ENCODE measurements at regions not wholly inside any gene's neighbourhood (a gene's known extent, or its start where the extent isn't known, plus 50 kb on each side); places are given as distances from the start of the nearest gene placed in this dataset.

DNA sequence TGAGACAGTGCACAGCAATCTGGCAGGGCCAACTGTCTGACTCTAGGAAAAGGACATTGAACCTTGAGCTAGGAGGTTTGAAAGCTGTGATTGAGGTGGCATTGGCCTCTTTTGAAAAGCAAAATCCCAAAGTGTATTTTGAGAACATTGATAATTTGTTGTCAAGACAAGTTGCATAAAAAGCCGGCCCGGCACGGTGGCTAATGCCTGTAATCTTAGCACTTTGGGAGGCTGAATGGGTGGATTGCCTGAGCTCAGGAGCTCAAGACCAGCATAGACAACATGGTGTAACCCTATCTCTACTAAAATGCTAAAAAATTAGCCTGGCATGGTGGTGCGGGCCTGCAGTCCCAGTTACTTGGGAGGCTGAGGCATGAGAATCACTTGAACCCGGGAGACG is 331.6 kb downstream of the DUSP6 start:
- H3K27me3 Mint-ChIP-seq (ENCODE audit: unreplicated experiment) = peaks cover 10% of the 10 kb centered on the region

GRCh38 chr12:89020121-89020480 is 332.2 kb downstream of the DUSP6 start:
- TF ChIP-seq, protein P1, sequence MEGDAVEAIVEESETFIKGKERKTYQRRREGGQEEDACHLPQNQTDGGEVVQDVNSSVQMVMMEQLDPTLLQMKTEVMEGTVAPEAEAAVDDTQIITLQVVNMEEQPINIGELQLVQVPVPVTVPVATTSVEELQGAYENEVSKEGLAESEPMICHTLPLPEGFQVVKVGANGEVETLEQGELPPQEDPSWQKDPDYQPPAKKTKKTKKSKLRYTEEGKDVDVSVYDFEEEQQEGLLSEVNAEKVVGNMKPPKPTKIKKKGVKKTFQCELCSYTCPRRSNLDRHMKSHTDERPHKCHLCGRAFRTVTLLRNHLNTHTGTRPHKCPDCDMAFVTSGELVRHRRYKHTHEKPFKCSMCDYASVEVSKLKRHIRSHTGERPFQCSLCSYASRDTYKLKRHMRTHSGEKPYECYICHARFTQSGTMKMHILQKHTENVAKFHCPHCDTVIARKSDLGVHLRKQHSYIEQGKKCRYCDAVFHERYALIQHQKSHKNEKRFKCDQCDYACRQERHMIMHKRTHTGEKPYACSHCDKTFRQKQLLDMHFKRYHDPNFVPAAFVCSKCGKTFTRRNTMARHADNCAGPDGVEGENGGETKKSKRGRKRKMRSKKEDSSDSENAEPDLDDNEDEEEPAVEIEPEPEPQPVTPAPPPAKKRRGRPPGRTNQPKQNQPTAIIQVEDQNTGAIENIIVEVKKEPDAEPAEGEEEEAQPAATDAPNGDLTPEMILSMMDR (IDR thresholded peaks at IDR 0.05) = no peak
- Mint-ChIP-seq H3K4me1 (ENCODE audit: unreplicated experiment) (peaks cover 9% of the 10 kb centered on the region), H3K4me3 (ENCODE audit: unreplicated experiment) (no peak overlapping the region), H3K27ac (ENCODE audit: unreplicated experiment) (no peak overlapping the region), H3K27me3 (ENCODE audit: unreplicated experiment) (peaks cover 13% of the 10 kb centered on the region), H3K9me3 (ENCODE audit: unreplicated experiment) (no peaks in the 10 kb centered on the region), H3K36me3 (ENCODE audit: unreplicated experiment) (no peaks in the 10 kb centered on the region)
- no peak for DNase-seq (ENCODE audit: extremely low spot score, unreplicated experiment)

More for the DNA sequence above, 331.6 kb downstream of the DUSP6 start:
- no peaks in the 10 kb centered on the region for H3K9me3 Mint-ChIP-seq (ENCODE audit: unreplicated experiment)
- H3K4me1 Mint-ChIP-seq (ENCODE audit: unreplicated experiment) = peaks cover 9% of the 10 kb centered on the region
- H3K4me3 Mint-ChIP-seq (ENCODE audit: unreplicated experiment) = no peak overlapping the region
- no peak overlapping the region for H3K27ac Mint-ChIP-seq (ENCODE audit: unreplicated experiment)
- TF ChIP-seq, protein P1 (IDR thresholded peaks at IDR 0.05) = no peak
- H3K36me3 Mint-ChIP-seq (ENCODE audit: unreplicated experiment) = no peaks in the 10 kb centered on the region
- no peak for DNase-seq (ENCODE audit: extremely low spot score, unreplicated experiment)

GRCh38 chr12:89019439-89020120 is 332.7 kb downstream of the DUSP6 start:
- Mint-ChIP-seq H3K9me3 (ENCODE audit: unreplicated experiment) (no peaks in the 10 kb centered on the region), H3K27ac (ENCODE audit: unreplicated experiment) (no peak overlapping the region), H3K27me3 (ENCODE audit: unreplicated experiment) (peaks cover 15% of the 10 kb centered on the region), H3K36me3 (ENCODE audit: unreplicated experiment) (no peaks in the 10 kb centered on the region), H3K4me3 (ENCODE audit: unreplicated experiment) (no peak overlapping the region), H3K4me1 (ENCODE audit: unreplicated experiment) (peaks cover 9% of the 10 kb centered on the region)
- TF ChIP-seq, protein P1 (IDR thresholded peaks at IDR 0.05) = peak; percentile 90
- DNase-seq (ENCODE audit: extremely low spot score, unreplicated experiment) = peak; percentile 89

GRCh38 chr12:89016970-89017778 is 335.1 kb downstream of the DUSP6 start:
- Mint-ChIP-seq H3K4me1 (ENCODE audit: unreplicated experiment) (peaks cover 9% of the 10 kb centered on the region), H3K4me3 (ENCODE audit: unreplicated experiment) (peak overlapping the region; percentile 65), H3K27me3 (ENCODE audit: unreplicated experiment) (peaks cover 21% of the 10 kb centered on the region), H3K9me3 (ENCODE audit: unreplicated experiment) (no peaks in the 10 kb centered on the region), H3K27ac (ENCODE audit: unreplicated experiment) (no peak overlapping the region), H3K36me3 (ENCODE audit: unreplicated experiment) (no peaks in the 10 kb centered on the region)
- DNase-seq (ENCODE audit: extremely low spot score, unreplicated experiment) = no peak
- TF ChIP-seq, protein P1 (IDR thresholded peaks at IDR 0.05) = peak; percentile 86

- DNase-seq (ENCODE audit: extremely low spot score, unreplicated experiment) = no peak
- Mint-ChIP-seq H3K4me3 (ENCODE audit: unreplicated experiment) (no peak overlapping the region), H3K9me3 (ENCODE audit: unreplicated experiment) (no peaks in the 10 kb centered on the region), H3K4me1 (ENCODE audit: unreplicated experiment) (peaks cover 9% of the 10 kb centered on the region), H3K36me3 (ENCODE audit: unreplicated experiment) (no peaks in the 10 kb centered on the region), H3K27ac (ENCODE audit: unreplicated experiment) (no peak overlapping the region), H3K27me3 (ENCODE audit: unreplicated experiment) (peaks cover 19% of the 10 kb centered on the region)
- TF ChIP-seq, protein P1 (IDR thresholded peaks at IDR 0.05) = no peak
Observed at GRCh38 chr12:89015419-89015818, 336.9 kb downstream of the DUSP6 start.
